22Rv1 (cell line): ENCODE measurements at regions not wholly inside any gene's neighbourhood (a gene's known extent, or its start where the extent isn't known, plus 50 kb on each side); places are given as distances from the start of the nearest gene placed in this dataset.

Experiments
- CTCF ChIP-seq: fragments of 450-650 bp; IDR thresholded peaks from 2 replicates; pipeline ENCODE4 v1.5.1; 2017; ENCODE audit warnings: mild to moderate bottlenecking
- ZFX ChIP-seq: fragments of 450-650 bp; IDR thresholded peaks from 2 replicates; pipeline ENCODE4 v1.6.1; 2017; ENCODE audit warnings: antibody characterized with exemption, borderline replicate concordance

- TF ChIP-seq CTCF (no peak), ZFX (no peak)
These were observed 229.2 kb downstream of the EMP1 start for GRCh38 chr12:13425766-13426165.
